HCT116 (cell line): ENCODE measurements at regions not wholly inside any gene's neighbourhood (a gene's known extent, or its start where the extent isn't known, plus 50 kb on each side); places are given as distances from the start of the nearest gene placed in this dataset.

Experiments used
- ATAC-seq: fragments of 200-7000 bp; cut with Tn5 transposase; 2 replicates; pipeline ENCODE4 v1.9.1; 2020; ENCODE audit warnings: mild to moderate bottlenecking, moderate library complexity
- BruUV-seq: library from RNA; stranded (reverse); fragments of 400-500 nt; replicated peaks from 2 replicates; lab custom pipeline; 2021; lab: Mats Ljungman, UMichigan
- CTCF ChIA-PET: fragments of 300-600 bp; sonication (Branson Sonifier 250); formaldehyde crosslinking; loops from one replicate; lab custom pipeline; 2021; ENCODE audit warnings: antibody characterized with exemption; lab: Charles Lee
- POLR2A ChIA-PET: fragments of 300-600, 350-600 bp; sonication (Branson Sonifier 250); formaldehyde crosslinking; loops from one replicate; lab custom pipeline; 2021; ENCODE audit warnings: antibody characterized with exemption; lab: Charles Lee
- RAD21 ChIA-PET, 2 experiments: fragments of 300-600 bp; sonication (Branson Sonifier 250); formaldehyde crosslinking; loops; one replicate each; lab custom pipeline; 2023; ENCODE audit warnings: low total read pairs in 2 of 2; ENCODE audit not compliant: uncharacterized antibody in 2 of 2, unreplicated experiment in 2 of 2, low non-redundant PET in 1 of 2; lab: Charles Lee
- DNase-seq: peaks from one replicate; pipeline ENCODE4 v3.0.0-alpha.2; 2010; ENCODE audit warnings: low read depth, low spot score
- H2AFZ ChIP-seq: fragments of 200-600 bp; shearing (Covaris generic), sonication (generic); 2 replicates; pipeline ENCODE4 v1.6.1; 2017; ENCODE audit warnings: low read depth, mixed run types, mixed read lengths, antibody characterized with exemption, low read length; ENCODE audit not compliant: poor library complexity, severe bottlenecking
- H3K27ac ChIP-seq: 2 replicates; pipeline ENCODE4 v1.5.1; 2012; ENCODE audit warnings: low read depth, low read length
- H3K27me3 ChIP-seq: fragments of 200-600 bp; sonication (generic); 2 replicates; pipeline ENCODE4 v1.6.1; 2016; ENCODE audit warnings: mixed run types, low read length, mixed read lengths; ENCODE audit not compliant: insufficient read depth
- H3K36me3 ChIP-seq, 2 experiments: fragments of 200-500 bp in 1 of 2; fragments of 200-600 bp in 1 of 2; sonication (Bioruptor generic) in 1 of 2; sonication (generic) in 1 of 2; 2 replicates each; pipeline versions ENCODE4 v1.5.1 to v1.6.1; 2014 to 2016; ENCODE audit warnings: low read length in 2 of 2, inconsistent platforms in 1 of 2, mixed read lengths in 1 of 2, mixed run types in 1 of 2; ENCODE audit not compliant: insufficient read depth in 2 of 2, control insufficient read depth in 1 of 2
- H3K4me1 ChIP-seq, 2 experiments: fragments of 200-600 bp in 1 of 2; sonication (generic) in 1 of 2; 2 replicates each; pipeline versions ENCODE4 v1.5.1 to v1.6.1; 2012 to 2017; ENCODE audit warnings: low read length in 2 of 2, inconsistent platforms in 1 of 2, mild to moderate bottlenecking in 1 of 2, mixed read lengths in 1 of 2, mixed run types in 1 of 2, moderate library complexity in 1 of 2; ENCODE audit not compliant: insufficient read depth in 2 of 2, control insufficient read depth in 1 of 2
- H3K4me2 ChIP-seq: fragments of 200-600 bp; sonication (generic); 2 replicates; pipeline ENCODE4 v1.6.1; 2017; ENCODE audit warnings: mixed run types, low read length, mixed read lengths
- H3K4me3 ChIP-seq, 2 experiments: fragments of 200-600 bp in 1 of 2; sonication (generic) in 1 of 2; replicated peaks in 1 of 2; 2 replicates each; pipeline ENCODE4 v1.5.1; 2011 to 2016; ENCODE audit warnings: low read length in 2 of 2, control low read depth in 1 of 2, low read depth in 1 of 2, mild to moderate bottlenecking in 1 of 2, mixed read lengths in 1 of 2, mixed run types in 1 of 2
- H3K79me2 ChIP-seq: fragments of 200-600 bp; sonication (generic); 2 replicates; pipeline ENCODE4 v1.6.1; 2017; ENCODE audit warnings: mild to moderate bottlenecking, mixed run types, low read length, moderate library complexity, mixed read lengths; ENCODE audit not compliant: insufficient read depth
- H3K9ac ChIP-seq: fragments of 200-600 bp; sonication (generic); 2 replicates; pipeline ENCODE4 v1.6.1; 2016; ENCODE audit warnings: low read length, mixed read lengths
- H3K9me2 ChIP-seq: fragments of 200-600 bp; sonication (generic), shearing (Covaris generic); 2 replicates; pipeline ENCODE4 v1.6.1; 2017; ENCODE audit warnings: mixed run types, mild to moderate bottlenecking, moderate library complexity; ENCODE audit not compliant: insufficient read depth
- H3K9me3 ChIP-seq, 2 experiments: fragments of 200-500 bp in 1 of 2; fragments of 200-600 bp in 1 of 2; sonication (Bioruptor generic) in 1 of 2; sonication (generic) in 1 of 2; 2 replicates each; pipeline ENCODE4 v1.6.1; 2014 to 2017; ENCODE audit warnings: low read length in 2 of 2, mixed read lengths in 2 of 2, inconsistent platforms in 1 of 2, low read depth in 1 of 2, mild to moderate bottlenecking in 1 of 2, mixed run types in 1 of 2, moderate library complexity in 1 of 2; ENCODE audit not compliant: control insufficient read depth in 1 of 2, insufficient read depth in 1 of 2
- H4K20me1 ChIP-seq: fragments of 200-600 bp; sonication (generic), shearing (Covaris generic); 2 replicates; pipeline ENCODE4 v1.6.1; 2017; ENCODE audit warnings: mixed run types, mild to moderate bottlenecking, moderate library complexity; ENCODE audit not compliant: insufficient read depth
- CEBPB ChIP-seq: IDR thresholded peaks from 2 replicates; pipeline ENCODE4 v1.6.1; 2012; ENCODE audit warnings: low read depth
- EGR1 ChIP-seq: IDR thresholded peaks from 2 replicates; pipeline ENCODE4 v1.6.1; 2012; ENCODE audit warnings: low read depth
- ELF1 ChIP-seq: IDR thresholded peaks from 2 replicates; pipeline ENCODE4 v1.6.1; 2012; ENCODE audit warnings: low read depth, borderline replicate concordance
- JUND ChIP-seq: IDR thresholded peaks from 2 replicates; pipeline ENCODE4 v1.6.1; 2012
- MAX ChIP-seq: IDR thresholded peaks from 2 replicates; pipeline ENCODE4 v1.6.1; 2012
- POLR2AphosphoS5 ChIP-seq: IDR thresholded peaks from 2 replicates; pipeline ENCODE4 v1.6.1; 2011; ENCODE audit warnings: mild to moderate bottlenecking, low read depth, low read length, moderate library complexity
- YY1 ChIP-seq: IDR thresholded peaks from 2 replicates; pipeline ENCODE4 v1.6.1; 2011; ENCODE audit warnings: low read length, low read depth, moderate library complexity, mild to moderate bottlenecking; ENCODE audit not compliant: insufficient replicate concordance; ENCODE audit errors: extremely low read depth
- ZBTB33 ChIP-seq: IDR thresholded peaks from 2 replicates; pipeline ENCODE4 v1.6.1; 2011; ENCODE audit warnings: mild to moderate bottlenecking, low read length, moderate library complexity; ENCODE audit not compliant: insufficient replicate concordance; ENCODE audit errors: extremely low read depth
- ZNF274 ChIP-seq: fragments of 200-500 bp; sonication (Bioruptor generic); IDR thresholded peaks from 2 replicates; pipeline ENCODE4 v1.6.1; 2014; ENCODE audit warnings: mild to moderate bottlenecking, low read depth, low read length, inconsistent platforms
- intact Hi-C: fragments of 100-400 bp; cut with micrococcal nuclease; formaldehyde crosslinking; loops from 2 replicates; pipeline ENCODE4 v1.10.0; 2022

GRCh38 chr13:67392014-67392413, 161.9 kb upstream of the PCDH9 start:
- no peaks in the 10 kb centered on the region for H3K9me3 ChIP-seq
- H3K36me3 ChIP-seq, result no peaks in the 10 kb centered on the region
- no peaks in the 10 kb centered on the region for H3K79me2 ChIP-seq
- no peak for DNase-seq
- no peaks in the 10 kb centered on the region for H3K4me1 ChIP-seq
- POLR2A ChIA-PET, result no interaction called here
- no peak overlapping the region for H3K4me3 ChIP-seq
- intact Hi-C loops, result no loop called here
- H3K9ac ChIP-seq, result no peak overlapping the region
- ATAC-seq, result no peak
- RAD21 ChIA-PET, result no interaction called here
- CTCF ChIA-PET, result no interaction called here
- H3K27ac ChIP-seq, result no peak overlapping the region
- H2AFZ ChIP-seq, result no peak overlapping the region
- TF ChIP-seq ELF1, result no peak
- no peak for TF ChIP-seq MAX
- no peak for TF ChIP-seq CEBPB
- TF ChIP-seq JUND, result no peak
- TF ChIP-seq EGR1, result no peak
- no peak for TF ChIP-seq ZBTB33
- no peak for TF ChIP-seq POLR2AphosphoS5
- no peak for TF ChIP-seq ZNF274
- TF ChIP-seq YY1, result no peak
- no peaks in the 10 kb centered on the region for H3K9me2 ChIP-seq
- H3K27me3 ChIP-seq, result no peaks in the 10 kb centered on the region
- no peak overlapping the region for H3K4me2 ChIP-seq
- no peaks in the 10 kb centered on the region for H4K20me1 ChIP-seq
- no TSS peak for BruUV-seq
